CD4-positive, alpha-beta T cell treated with Interleukin-21 for 1 hour (primary cell): ENCODE measurements at regions not wholly inside any gene's neighbourhood (a gene's known extent, or its start where the extent isn't known, plus 50 kb on each side); places are given as distances from the start of the nearest gene placed in this dataset.

Source experiments
- DNase-seq: peaks from one replicate; pipeline ENCODE4 v3.0.0-alpha.2; 2020

DNA sequence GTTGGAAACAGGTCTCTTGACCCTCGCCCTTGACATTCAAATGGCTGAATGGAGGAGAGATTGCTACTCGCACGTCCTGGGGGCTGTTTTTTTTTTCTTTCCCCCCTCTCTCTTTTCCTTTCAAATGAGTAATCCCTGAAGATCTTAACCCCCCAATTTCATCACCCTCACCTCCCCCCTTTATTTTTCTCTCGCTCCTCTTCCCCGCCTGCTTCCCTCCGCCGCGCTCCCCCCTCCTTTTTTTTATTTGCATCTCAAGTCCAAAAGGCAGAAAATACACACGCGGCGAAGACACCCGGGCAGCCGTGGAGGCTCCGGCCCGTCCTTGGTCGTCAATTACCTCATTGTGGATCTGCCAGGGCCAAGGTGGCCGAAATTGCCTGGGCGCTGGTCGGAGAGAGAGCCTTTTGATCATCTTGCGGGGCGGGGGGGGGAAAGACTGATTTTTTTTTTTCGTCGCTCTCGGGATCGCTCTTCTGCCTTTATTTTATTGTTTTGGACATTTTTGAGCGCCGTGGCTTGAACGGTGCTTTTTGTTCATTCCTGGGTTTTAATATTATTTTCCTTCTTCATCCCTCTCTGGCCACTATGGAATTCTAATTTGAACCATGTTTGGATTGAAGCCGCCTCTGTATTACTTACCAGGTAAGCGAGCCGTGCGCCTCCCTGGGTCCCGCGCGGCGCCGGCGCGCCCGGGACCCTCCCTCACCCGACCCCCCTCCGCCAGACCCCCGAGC, 57.2 kb upstream of the GSE1 start:
- peak; percentile 45 for DNase-seq

DNA sequence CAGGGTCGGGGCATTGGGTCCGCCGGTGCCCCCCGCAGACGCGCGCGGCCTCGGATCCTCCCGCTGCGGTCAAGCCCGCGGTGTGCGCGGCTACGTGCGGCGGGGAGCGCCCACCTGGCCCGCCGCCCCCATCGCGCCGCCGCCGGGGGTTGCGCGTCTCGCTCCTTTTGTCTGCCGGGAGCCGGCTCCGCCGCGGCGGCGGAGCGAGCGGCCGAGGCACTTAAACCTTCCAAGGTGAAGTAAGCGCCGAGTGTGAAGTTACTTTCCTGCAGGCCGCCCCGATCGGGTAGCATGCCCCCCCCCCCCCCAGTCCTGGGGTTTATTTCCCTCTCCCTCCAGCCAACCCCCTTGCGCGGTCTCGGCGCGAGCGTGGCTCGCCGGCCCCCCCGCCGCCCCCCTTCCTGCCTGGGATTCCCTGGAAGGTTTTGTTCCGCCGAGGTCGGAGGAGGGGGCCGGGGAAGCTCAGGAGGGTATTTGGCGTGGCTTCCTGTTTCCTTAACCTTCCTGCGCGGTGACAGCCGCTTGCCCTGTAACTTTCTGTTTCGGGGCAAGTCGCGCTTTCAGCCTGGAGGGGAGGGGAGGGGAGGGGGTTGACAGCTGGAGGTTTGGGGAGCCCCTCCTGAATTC, 56.6 kb upstream of the GSE1 start:
- peak; percentile 75 for DNase-seq

DNA sequence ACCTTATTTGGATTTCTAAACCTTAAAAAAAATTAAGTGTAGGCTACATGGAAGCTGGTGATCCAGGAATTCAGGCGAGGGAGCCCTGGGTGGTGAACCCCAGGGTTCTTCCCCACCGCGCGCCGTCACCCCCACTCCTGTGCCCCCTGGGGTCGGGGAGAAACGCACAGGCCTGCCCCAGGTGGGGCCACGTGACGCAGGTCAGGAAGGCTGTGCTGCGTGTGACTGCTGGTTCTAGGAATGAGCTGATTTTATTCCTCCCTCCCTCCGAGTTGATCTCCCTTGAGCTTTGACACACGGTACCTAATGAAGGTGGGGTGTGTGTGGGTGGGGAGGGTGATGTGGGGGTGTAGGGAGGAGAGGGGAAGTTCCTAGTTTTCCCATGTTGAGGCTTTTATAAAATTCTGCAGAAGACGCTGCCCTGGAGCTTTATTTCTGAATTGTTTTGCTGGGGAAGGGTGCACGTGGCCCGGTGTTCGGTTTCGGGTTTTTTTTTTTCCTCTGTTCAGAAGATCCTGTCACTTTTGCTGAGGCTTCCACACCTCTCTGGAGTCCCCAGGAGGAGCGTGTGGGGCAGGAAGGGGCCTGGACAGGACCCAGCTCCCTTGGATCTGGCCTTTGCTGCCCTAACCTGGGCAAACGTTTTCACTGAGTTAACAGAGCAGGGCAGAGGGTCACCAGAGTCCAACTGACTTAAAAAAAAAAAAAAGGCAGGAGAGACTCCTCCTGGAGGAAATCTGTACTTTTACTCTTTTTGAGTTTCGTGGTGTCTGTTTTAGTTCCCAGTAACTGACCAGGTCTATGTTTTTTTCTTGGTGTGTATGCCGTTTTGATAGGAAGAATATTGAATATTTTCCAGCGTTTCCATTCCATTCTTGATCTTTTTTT, 55.8 kb upstream of the GSE1 start:
- no peak for DNase-seq

DNA sequence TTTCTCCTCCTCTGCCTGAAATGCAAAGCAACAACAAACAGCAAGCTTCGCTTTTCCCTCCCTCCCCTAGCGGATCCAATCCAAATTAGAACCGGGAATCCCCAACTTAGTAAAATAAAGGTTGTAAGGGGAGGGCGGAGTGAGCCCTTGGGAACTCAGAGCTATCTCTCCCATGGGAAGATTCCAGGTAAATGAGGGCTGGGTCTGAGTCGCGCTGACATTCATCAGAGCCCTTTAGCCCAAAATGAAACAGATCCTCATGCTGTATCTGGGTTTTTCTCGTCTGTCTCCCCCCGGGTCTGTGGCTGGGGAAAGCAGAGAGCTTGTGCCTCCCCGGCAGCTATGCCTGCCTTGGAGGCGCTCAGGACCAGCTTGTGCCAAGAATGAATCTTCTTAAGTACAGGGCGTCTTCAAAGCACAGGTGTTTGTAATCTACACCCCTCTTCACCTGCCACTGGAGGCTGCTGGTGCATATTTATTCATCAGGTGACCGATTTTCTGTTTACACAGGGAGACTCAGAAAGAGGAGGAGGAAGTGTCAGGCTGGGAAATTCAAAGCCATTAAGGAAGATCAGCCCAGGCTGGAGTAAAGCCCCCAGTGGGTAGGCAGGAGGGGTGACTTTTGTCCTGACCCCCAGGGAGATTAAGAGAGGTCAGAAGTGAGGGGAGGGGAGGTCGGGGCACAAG, 55.0 kb upstream of the GSE1 start:
- peak; percentile 34 for DNase-seq

DNA sequence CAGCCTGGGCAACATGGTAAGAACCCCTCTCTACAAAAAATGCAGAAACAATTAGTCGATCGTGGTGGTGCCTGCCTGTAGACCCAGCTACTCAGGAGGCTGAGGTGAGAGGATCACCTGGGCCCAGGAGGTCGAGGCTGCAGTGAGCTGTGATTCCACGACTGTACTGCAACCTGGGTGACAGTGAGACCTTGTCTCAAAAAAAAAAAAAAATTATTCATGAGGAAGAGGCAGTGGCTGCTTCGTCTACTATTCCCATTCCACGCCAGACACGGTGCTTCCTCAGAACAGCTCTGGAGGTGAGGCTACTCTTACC, 52.2 kb upstream of the GSE1 start:
- DNase-seq, result no peak

DNA sequence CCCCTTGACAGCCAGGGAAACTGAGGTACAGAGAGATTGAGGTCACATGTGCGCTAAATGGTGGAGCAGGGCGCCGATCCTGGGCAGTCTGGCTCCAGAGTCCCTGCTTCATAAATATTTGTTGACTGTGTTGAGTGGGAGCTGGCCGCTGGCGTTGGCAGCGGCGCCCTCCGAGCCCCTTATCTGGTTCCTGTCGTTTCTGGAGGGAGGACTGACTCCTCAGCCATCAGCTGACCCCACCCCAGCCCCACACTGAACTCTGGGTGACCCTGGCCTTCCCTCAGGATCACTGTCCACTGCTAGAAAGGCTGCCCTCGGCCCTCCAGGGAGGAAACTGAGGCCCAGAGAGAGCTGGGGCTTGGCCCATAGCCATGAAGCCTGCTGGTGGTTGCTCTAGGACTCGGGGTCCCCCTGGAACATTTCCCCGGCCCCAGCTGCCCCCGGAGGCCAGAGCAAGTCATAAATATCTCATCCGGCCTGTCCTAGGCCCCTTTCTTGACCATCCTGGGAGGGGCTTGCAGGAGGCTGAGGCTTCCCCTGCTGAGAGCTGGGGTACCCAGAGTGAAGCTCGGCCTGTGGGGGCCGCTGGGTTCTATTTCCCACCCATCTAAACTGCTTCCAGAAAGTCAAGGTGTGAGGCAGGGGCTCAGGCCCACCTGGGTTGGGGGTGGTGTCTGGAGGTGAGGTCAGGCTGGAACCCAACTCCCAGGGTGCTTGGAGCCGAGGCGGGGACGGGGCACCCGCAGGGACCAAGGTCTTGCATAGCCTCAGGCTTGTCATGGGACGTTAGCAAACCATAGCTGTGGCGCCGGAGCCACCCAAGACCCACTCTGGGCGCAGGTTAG, 51.7 kb upstream of the GSE1 start:
- DNase-seq, result no peak

DNA sequence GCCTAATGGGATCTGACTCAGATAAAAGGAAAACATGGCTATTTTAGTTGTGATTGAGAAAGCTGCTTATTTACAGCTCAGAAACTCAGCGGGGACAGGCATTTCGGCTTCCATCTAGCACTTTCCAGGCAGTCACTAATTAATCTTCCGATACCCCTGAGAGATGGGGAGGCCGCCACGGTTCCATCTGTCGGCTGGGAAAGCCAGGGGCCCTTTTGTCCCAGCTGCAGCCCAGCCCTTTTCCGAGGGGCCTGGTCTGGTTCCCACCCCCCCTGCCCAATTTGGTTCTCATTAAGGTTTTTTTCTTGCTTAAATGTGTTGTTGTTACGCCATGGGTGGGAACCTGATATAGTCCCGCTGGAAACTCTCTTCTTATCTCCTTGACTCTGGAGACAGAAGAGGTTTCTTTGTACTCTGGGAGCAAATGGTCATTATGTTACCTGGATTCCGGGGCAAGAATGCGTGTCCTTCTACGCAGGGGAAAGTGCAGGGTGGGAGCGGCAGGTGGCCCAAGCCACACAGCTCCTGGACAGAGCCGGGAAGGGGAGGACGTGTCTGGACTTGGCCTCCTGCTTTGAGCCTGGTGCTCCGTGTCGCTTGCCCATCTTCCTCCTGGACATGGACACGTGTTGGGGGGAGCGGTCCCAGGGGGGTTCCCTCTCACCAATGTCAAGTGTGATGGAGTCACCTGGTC, 50.9 kb upstream of the GSE1 start:
- DNase-seq, result no peak

DNA sequence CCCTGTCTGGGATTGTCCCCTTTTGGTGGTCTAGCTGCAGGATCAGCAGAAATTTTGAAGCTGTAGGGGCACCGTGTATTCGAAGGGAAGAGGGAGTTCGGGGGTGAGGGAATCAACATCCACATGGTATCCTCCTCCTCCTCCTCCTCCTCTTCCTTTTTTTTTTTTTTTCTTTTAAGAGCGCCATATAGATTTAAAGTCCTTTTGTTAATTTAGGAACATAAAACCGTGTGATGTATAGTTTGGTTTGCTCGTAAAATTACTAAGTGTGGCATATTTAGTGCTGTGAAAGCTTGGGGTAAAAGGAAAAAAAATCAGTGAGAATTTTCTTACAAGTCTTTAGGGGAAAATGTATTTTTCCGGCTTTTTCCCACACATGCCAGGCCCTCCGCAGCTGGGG, 50.1 kb upstream of the GSE1 start:
- no peak for DNase-seq
